DMS153 treated with DMSO at 0.1 percent for 48 hours (cell line): ENCODE measurements at regions not wholly inside any gene's neighbourhood (a gene's known extent, or its start where the extent isn't known, plus 50 kb on each side); places are given as distances from the start of the nearest gene placed in this dataset.

Experiments
- DNase-seq: peaks from one replicate; lab custom pipeline; 2025; ENCODE audit not compliant: unreplicated experiment; lab: John Stamatoyannopoulos, UW

- no peak for DNase-seq
These were observed 556.9 kb upstream of the SETBP1 start for GRCh38 chr18:44123743-44124142.

- no peak for DNase-seq
These were observed 555.2 kb upstream of the SETBP1 start for GRCh38 chr18:44125446-44125845.

- no peak for DNase-seq
These were observed 554.1 kb upstream of the SETBP1 start for GRCh38 chr18:44126598-44126997.

- DNase-seq: no peak
These were observed 552.3 kb upstream of the SETBP1 start for GRCh38 chr18:44128365-44128764.

- peak; percentile 22 for DNase-seq
These were observed 550.2 kb upstream of the SETBP1 start for GRCh38 chr18:44130376-44130942.

- no peak for DNase-seq
These were observed 547.2 kb upstream of the SETBP1 start for GRCh38 chr18:44133483-44133882.

- no peak for DNase-seq
These were observed 546.2 kb upstream of the SETBP1 start for GRCh38 chr18:44134447-44134846.

- DNase-seq: no peak
These were observed 544.9 kb upstream of the SETBP1 start for GRCh38 chr18:44135741-44136140.

GRCh38 chr18:44136326-44136725 lies 544.4 kb upstream of the SETBP1 start:
- no peak for DNase-seq

GRCh38 chr18:44143072-44143471 lies 537.6 kb upstream of the SETBP1 start:
- DNase-seq: no peak

GRCh38 chr18:44149706-44150105 lies 531.0 kb upstream of the SETBP1 start:
- no peak for DNase-seq

- DNase-seq: no peak
These were observed 526.7 kb upstream of the SETBP1 start for GRCh38 chr18:44153981-44154380.

GRCh38 chr18:44156126-44156525 lies 524.6 kb upstream of the SETBP1 start:
- DNase-seq: no peak

GRCh38 chr18:44156776-44157335 lies 523.8 kb upstream of the SETBP1 start:
- no peak for DNase-seq

- DNase-seq: no peak
These were observed 510.3 kb upstream of the SETBP1 start for GRCh38 chr18:44170208-44170880.

GRCh38 chr18:44171301-44171700 lies 509.4 kb upstream of the SETBP1 start:
- DNase-seq: no peak

GRCh38 chr18:44175891-44176290 lies 504.8 kb upstream of the SETBP1 start:
- DNase-seq: no peak

GRCh38 chr18:44178476-44178875 lies 502.2 kb upstream of the SETBP1 start:
- DNase-seq: no peak

GRCh38 chr18:44179693-44180092 lies 501.0 kb upstream of the SETBP1 start:
- no peak for DNase-seq

GRCh38 chr18:44180683-44181082 lies 500.0 kb upstream of the SETBP1 start:
- DNase-seq: no peak

- DNase-seq: no peak
These were observed 498.5 kb upstream of the SETBP1 start for GRCh38 chr18:44181951-44182747.

- no peak for DNase-seq
These were observed 494.7 kb upstream of the SETBP1 start for GRCh38 chr18:44186001-44186400.
